ENCODE measurements at regions not wholly inside any gene's neighbourhood (a gene's known extent, or its start where the extent isn't known, plus 50 kb on each side); places are given as distances from the start of the nearest gene placed in this dataset.

DNA sequence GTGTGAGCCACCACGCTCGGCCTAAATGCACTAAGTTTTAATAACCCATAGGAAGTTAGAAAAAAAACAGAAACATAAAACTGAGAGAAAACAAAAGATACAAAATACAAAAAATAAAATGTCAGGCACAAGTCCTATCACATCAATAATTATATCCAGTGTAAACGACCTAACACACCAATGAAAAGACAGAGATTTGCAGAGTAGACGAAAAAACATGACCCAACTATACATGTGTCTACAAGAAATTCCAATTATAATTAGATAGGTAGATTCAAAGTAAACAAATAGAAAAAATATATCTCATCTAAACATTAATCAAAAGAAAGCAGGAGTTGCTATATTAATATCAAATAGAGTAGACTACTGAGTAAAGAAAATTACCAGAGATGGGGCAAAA is 69.4 kb upstream of the NUDT4 start:
- DNase-seq (ENCODE audit: low read depth) (no peak), FAIRE-seq (no peak)
- Mint-ChIP-seq H3K9me3 (ENCODE audit: unreplicated experiment) (peaks cover 1% of the 10 kb centered on the region), H3K4me3 (ENCODE audit: unreplicated experiment) (no peak overlapping the region), H3K27ac (ENCODE audit: unreplicated experiment) (no peak overlapping the region), H3K4me1 (ENCODE audit: low read depth, unreplicated experiment) (peaks cover 4% of the 10 kb centered on the region), H3K36me3 (ENCODE audit: low read depth, unreplicated experiment) (no peaks in the 10 kb centered on the region), H3K27me3 (ENCODE audit: low read depth, unreplicated experiment) (no peaks in the 10 kb centered on the region)
- Histone ChIP-seq H3K27ac (ENCODE audit: low read depth, low read length) (no peak overlapping the region), H3K27me3 (ENCODE audit: insufficient read depth, low read length) (no peaks in the 10 kb centered on the region), H2AFZ (ENCODE audit: low read depth, low read length) (no peak overlapping the region), H4K20me1 (ENCODE audit: insufficient read depth, low read length) (no peaks in the 10 kb centered on the region), H3K9ac (ENCODE audit: low read length) (no peak overlapping the region), H3K4me2 (ENCODE audit: low read length) (no peak overlapping the region), H3K36me3 (ENCODE audit: insufficient read depth, low read length) (no peaks in the 10 kb centered on the region), H3K79me2 (ENCODE audit: insufficient read depth, low read length) (no peaks in the 10 kb centered on the region), H3K4me1 (ENCODE audit: insufficient read depth, low read length) (peaks cover 4% of the 10 kb centered on the region), H3K4me3 (ENCODE audit: insufficient read depth, low read depth, low read length) (no peak overlapping the region), H3K9me3 (ENCODE audit: insufficient read depth, low read depth, low read length) (no peaks in the 10 kb centered on the region)
- no peak for TF ChIP-seq CTCF (IDR thresholded peaks at IDR 0.05; ENCODE audit: insufficient read depth, low read depth, low read length)
- no peak for TF ChIP-seq EZH2 (IDR thresholded peaks at IDR 0.05; ENCODE audit: insufficient read depth, low read length)

DNA sequence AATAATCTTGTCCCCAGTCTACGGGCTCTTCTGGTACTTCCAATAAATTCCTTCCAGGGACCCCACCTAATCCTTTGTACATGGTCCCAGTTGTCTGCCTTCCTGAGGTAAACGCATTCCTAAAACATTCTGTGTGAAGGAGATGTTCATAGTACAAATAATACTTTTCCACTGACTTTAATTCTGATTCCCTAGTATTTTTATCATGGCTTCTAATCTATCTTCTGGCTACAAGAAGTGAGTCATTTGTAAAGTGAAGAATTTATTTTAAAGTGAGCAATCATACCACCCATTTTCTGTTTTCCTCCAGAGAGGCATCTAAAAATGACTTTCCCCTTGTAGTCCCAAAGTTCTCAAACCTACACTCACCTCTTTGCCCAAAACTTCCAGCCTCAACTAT is 65.9 kb upstream of the NUDT4 start:
- H3K27ac ChIP-seq (ENCODE audit: low read depth, low read length), result peak overlapping the region; percentile 28
- no peak overlapping the region for H3K27ac Mint-ChIP-seq (ENCODE audit: unreplicated experiment)

GRCh38 chr12:93314177-93314497 is 63.6 kb upstream of the NUDT4 start:
- Histone ChIP-seq H4K20me1 (ENCODE audit: insufficient read depth, low read length) (no peaks in the 10 kb centered on the region), H3K4me2 (ENCODE audit: low read length) (no peak overlapping the region), H3K9me3 (ENCODE audit: insufficient read depth, low read depth, low read length) (no peaks in the 10 kb centered on the region), H3K36me3 (ENCODE audit: insufficient read depth, low read length) (no peaks in the 10 kb centered on the region), H3K9ac (ENCODE audit: low read length) (no peak overlapping the region), H3K4me1 (ENCODE audit: insufficient read depth, low read length) (peaks cover 10% of the 10 kb centered on the region), H2AFZ (ENCODE audit: low read depth, low read length) (no peak overlapping the region), H3K4me3 (ENCODE audit: insufficient read depth, low read depth, low read length) (no peak overlapping the region), H3K27me3 (ENCODE audit: insufficient read depth, low read length) (no peaks in the 10 kb centered on the region), H3K27ac (ENCODE audit: low read depth, low read length) (no peak overlapping the region), H3K79me2 (ENCODE audit: insufficient read depth, low read length) (no peaks in the 10 kb centered on the region)
- TF ChIP-seq EZH2 (IDR thresholded peaks at IDR 0.05; ENCODE audit: insufficient read depth, low read length) (no peak), CTCF (IDR thresholded peaks at IDR 0.05; ENCODE audit: insufficient read depth, low read depth, low read length) (no peak)
- Mint-ChIP-seq H3K36me3 (ENCODE audit: low read depth, unreplicated experiment) (no peaks in the 10 kb centered on the region), H3K27ac (ENCODE audit: unreplicated experiment) (no peak overlapping the region), H3K9me3 (ENCODE audit: unreplicated experiment) (no peaks in the 10 kb centered on the region), H3K27me3 (ENCODE audit: low read depth, unreplicated experiment) (no peaks in the 10 kb centered on the region), H3K4me3 (ENCODE audit: unreplicated experiment) (no peak overlapping the region), H3K4me1 (ENCODE audit: low read depth, unreplicated experiment) (peaks cover 6% of the 10 kb centered on the region)
- FAIRE-seq (no peak), DNase-seq (ENCODE audit: low read depth) (no peak)

More for the DNA sequence above, 65.9 kb upstream of the NUDT4 start:
- Histone ChIP-seq H3K4me2 (ENCODE audit: low read length) (peak overlapping the region; percentile 21), H3K9ac (ENCODE audit: low read length) (no peak overlapping the region), H3K4me3 (ENCODE audit: insufficient read depth, low read depth, low read length) (no peak overlapping the region), H3K4me1 (ENCODE audit: insufficient read depth, low read length) (peaks cover 10% of the 10 kb centered on the region), H3K27me3 (ENCODE audit: insufficient read depth, low read length) (no peaks in the 10 kb centered on the region), H3K36me3 (ENCODE audit: insufficient read depth, low read length) (no peaks in the 10 kb centered on the region), H4K20me1 (ENCODE audit: insufficient read depth, low read length) (no peaks in the 10 kb centered on the region), H3K79me2 (ENCODE audit: insufficient read depth, low read length) (no peaks in the 10 kb centered on the region), H3K9me3 (ENCODE audit: insufficient read depth, low read depth, low read length) (no peaks in the 10 kb centered on the region), H2AFZ (ENCODE audit: low read depth, low read length) (no peak overlapping the region)
- Mint-ChIP-seq H3K36me3 (ENCODE audit: low read depth, unreplicated experiment) (no peaks in the 10 kb centered on the region), H3K4me1 (ENCODE audit: low read depth, unreplicated experiment) (peaks cover 4% of the 10 kb centered on the region), H3K27me3 (ENCODE audit: low read depth, unreplicated experiment) (no peaks in the 10 kb centered on the region), H3K9me3 (ENCODE audit: unreplicated experiment) (no peaks in the 10 kb centered on the region), H3K4me3 (ENCODE audit: unreplicated experiment) (no peak overlapping the region)
- DNase-seq (ENCODE audit: low read depth), result peak; percentile 47
- no peak for FAIRE-seq
- TF ChIP-seq EZH2 (IDR thresholded peaks at IDR 0.05; ENCODE audit: insufficient read depth, low read length) (no peak), CTCF (IDR thresholded peaks at IDR 0.05; ENCODE audit: insufficient read depth, low read depth, low read length) (no peak)

All from astrocyte (in vitro differentiated cells and primary cell).